ENCODE measurements at regions not wholly inside any gene's neighbourhood (a gene's known extent, or its start where the extent isn't known, plus 50 kb on each side); places are given as distances from the start of the nearest gene placed in this dataset.

GRCh38 chr1:60699325-60699724, 383.0 kb upstream of the NFIA start:
- no peak for TF ChIP-seq CTCF (IDR thresholded peaks at IDR 0.05)
- ATAC-seq, result no peak
- no peaks in the 10 kb centered on the region for H3K9me3 ChIP-seq

GRCh38 chr1:60697204-60697994, 385.0 kb upstream of the NFIA start:
- Histone ChIP-seq H3K27me3 (ENCODE audit: low read depth) (no peaks in the 10 kb centered on the region), H3K36me3 (no peaks in the 10 kb centered on the region), H3K27ac (no peak overlapping the region), H3K4me3 (no peak overlapping the region), H3K4me1 (no peaks in the 10 kb centered on the region), H3K9me3 (no peaks in the 10 kb centered on the region)
- TF ChIP-seq CTCF (IDR thresholded peaks at IDR 0.05), result no peak
- intact Hi-C loops (cut with DNase I), result no loop called here
- DNase-seq (no peak), ATAC-seq (no peak)

More at GRCh38 chr1:60699325-60699724, 383.0 kb upstream of the NFIA start:
- H3K36me3 ChIP-seq, result no peaks in the 10 kb centered on the region
- DNase-seq, result no peak
- intact Hi-C loops (cut with DNase I), result no loop called here
- no peaks in the 10 kb centered on the region for H3K4me1 ChIP-seq
- H3K27ac ChIP-seq, result no peak overlapping the region
- no peaks in the 10 kb centered on the region for H3K27me3 ChIP-seq (ENCODE audit: low read depth)
- H3K4me3 ChIP-seq, result no peak overlapping the region

GRCh38 chr1:60696512-60696911, 385.8 kb upstream of the NFIA start:
- ATAC-seq (no peak), DNase-seq (no peak)
- Histone ChIP-seq H3K27me3 (ENCODE audit: low read depth) (no peaks in the 10 kb centered on the region), H3K4me1 (no peaks in the 10 kb centered on the region), H3K36me3 (no peaks in the 10 kb centered on the region), H3K4me3 (no peak overlapping the region), H3K27ac (no peak overlapping the region), H3K9me3 (no peaks in the 10 kb centered on the region)
- no peak for TF ChIP-seq CTCF (IDR thresholded peaks at IDR 0.05)
- intact Hi-C loops (cut with DNase I), result no loop called here

GRCh38 chr1:60695716-60696171, 386.6 kb upstream of the NFIA start:
- H3K4me1 ChIP-seq, result no peaks in the 10 kb centered on the region
- no peaks in the 10 kb centered on the region for H3K9me3 ChIP-seq
- intact Hi-C loops (cut with DNase I), result no loop called here
- H3K27me3 ChIP-seq (ENCODE audit: low read depth), result no peaks in the 10 kb centered on the region
- H3K36me3 ChIP-seq, result no peaks in the 10 kb centered on the region
- TF ChIP-seq CTCF (IDR thresholded peaks at IDR 0.05), result no peak
- no peak for ATAC-seq
- DNase-seq, result no peak
- no peak overlapping the region for H3K4me3 ChIP-seq
- no peak overlapping the region for H3K27ac ChIP-seq

- no peaks in the 10 kb centered on the region for H3K36me3 ChIP-seq
- H3K27ac ChIP-seq, result no peak overlapping the region
- H3K4me3 ChIP-seq, result no peak overlapping the region
- no peaks in the 10 kb centered on the region for H3K9me3 ChIP-seq
- no peak for DNase-seq
- no peaks in the 10 kb centered on the region for H3K27me3 ChIP-seq (ENCODE audit: low read depth)
- no peaks in the 10 kb centered on the region for H3K4me1 ChIP-seq
- intact Hi-C loops (cut with DNase I), result no loop called here
- ATAC-seq, result no peak
- no peak for TF ChIP-seq CTCF (IDR thresholded peaks at IDR 0.05)
Measured at GRCh38 chr1:60694980-60695379, 387.4 kb upstream of the NFIA start.
